HUES6 (cell line): ENCODE measurements at regions not wholly inside any gene's neighbourhood (a gene's known extent, or its start where the extent isn't known, plus 50 kb on each side); places are given as distances from the start of the nearest gene placed in this dataset.
A peak's percentile ranks its signal among the peaks of the same experiment; 100 is the strongest.
"Not testable (repeated sequence)": the region's sequence is repeated elsewhere in the genome, so short reads cannot be mapped to it uniquely, and the experiment has no call there.

ENCODE experiments used
- H3K27ac ChIP-seq: 2 replicates; pipeline ENCODE4 v1.7.0; 2013; ENCODE audit warnings: low read depth, mild to moderate bottlenecking, low read length, inconsistent platforms
- H3K27me3 ChIP-seq: 2 replicates; pipeline ENCODE4 v1.6.1; 2013; ENCODE audit warnings: low read length; ENCODE audit not compliant: control insufficient read depth, insufficient read depth
- H3K36me3 ChIP-seq: 2 replicates; pipeline ENCODE4 v1.6.1; 2013; ENCODE audit warnings: low read length; ENCODE audit not compliant: control insufficient read depth, insufficient read depth
- H3K4me1 ChIP-seq: 2 replicates; pipeline ENCODE4 v1.6.1; 2013; ENCODE audit warnings: low read length; ENCODE audit not compliant: control insufficient read depth, insufficient read depth
- H3K4me3 ChIP-seq: 2 replicates; pipeline ENCODE4 v1.5.1; 2013; ENCODE audit warnings: low read depth, low read length
- H3K9ac ChIP-seq: one replicate; pipeline ENCODE4 v1.6.1; 2013; ENCODE audit warnings: mild to moderate bottlenecking, low read length
- H3K9me3 ChIP-seq: 2 replicates; pipeline ENCODE4 v1.6.1; 2013; ENCODE audit warnings: low read depth, low read length; ENCODE audit not compliant: control insufficient read depth, insufficient read depth

DNA sequence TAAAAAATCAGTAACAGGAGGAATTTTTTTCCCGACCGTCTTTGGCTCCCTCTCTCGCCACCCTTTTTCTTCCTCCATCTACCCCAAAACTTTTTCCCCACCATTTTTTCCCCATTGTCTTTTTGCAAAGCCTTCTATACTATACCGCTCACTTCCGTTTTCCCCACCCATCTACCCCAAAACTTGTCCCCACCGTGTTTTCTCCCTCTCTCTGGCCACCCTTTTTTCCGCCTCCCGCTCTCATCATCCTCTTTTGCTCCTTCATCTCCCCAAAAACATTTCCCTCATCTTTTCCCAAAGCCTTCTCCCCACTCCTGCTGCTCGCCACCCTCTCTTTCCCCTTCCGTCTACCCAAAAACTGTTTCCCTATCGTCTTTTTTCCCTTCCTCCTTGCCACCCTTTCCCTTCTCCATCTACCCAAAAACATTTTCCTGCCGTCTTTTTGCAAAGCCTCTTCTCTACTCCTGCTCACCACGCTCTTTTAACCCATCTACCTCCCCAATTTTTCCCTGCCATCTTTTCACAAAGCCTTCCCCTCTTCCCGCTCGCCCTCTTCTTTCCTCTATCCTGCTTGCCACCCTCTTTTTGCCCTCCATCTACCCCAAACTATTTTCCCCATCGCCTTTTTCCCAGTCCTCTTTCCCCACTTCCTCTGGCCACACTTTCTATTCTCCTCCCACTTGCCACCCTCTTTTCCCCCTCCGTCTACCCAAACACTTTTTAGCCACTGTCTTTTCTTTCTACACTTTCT is 109.4 kb upstream of the TPTE start:
- not testable (repeated sequence) for H3K4me3 ChIP-seq, H3K27me3 ChIP-seq

DNA sequence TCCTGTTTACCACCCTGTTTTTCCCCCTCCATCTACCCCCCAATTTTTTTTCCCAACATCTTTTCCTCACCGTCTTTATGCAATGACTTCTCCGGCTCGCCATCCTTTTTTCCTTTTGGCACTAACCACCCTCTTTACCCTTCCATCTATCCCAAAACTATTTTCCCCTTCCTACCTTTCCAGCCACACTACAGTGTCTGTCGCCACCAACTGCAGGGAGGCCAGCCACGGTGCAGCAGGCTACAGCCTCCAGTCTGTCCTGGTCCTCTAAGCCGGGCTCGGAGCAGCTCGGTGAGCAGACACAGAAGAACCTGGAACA is 108.5 kb upstream of the TPTE start:
- not testable (repeated sequence) for H3K27me3 ChIP-seq, H3K27ac ChIP-seq, H3K4me1 ChIP-seq, H3K9ac ChIP-seq, H3K36me3 ChIP-seq, H3K4me3 ChIP-seq
- peaks cover 74% of the 10 kb centered on the region for H3K9me3 ChIP-seq

More for the DNA sequence above, 109.4 kb upstream of the TPTE start:
- not testable (repeated sequence) for H3K36me3 ChIP-seq, H3K4me1 ChIP-seq, H3K9ac ChIP-seq, H3K27ac ChIP-seq
- H3K9me3 ChIP-seq, result peaks cover 66% of the 10 kb centered on the region

DNA sequence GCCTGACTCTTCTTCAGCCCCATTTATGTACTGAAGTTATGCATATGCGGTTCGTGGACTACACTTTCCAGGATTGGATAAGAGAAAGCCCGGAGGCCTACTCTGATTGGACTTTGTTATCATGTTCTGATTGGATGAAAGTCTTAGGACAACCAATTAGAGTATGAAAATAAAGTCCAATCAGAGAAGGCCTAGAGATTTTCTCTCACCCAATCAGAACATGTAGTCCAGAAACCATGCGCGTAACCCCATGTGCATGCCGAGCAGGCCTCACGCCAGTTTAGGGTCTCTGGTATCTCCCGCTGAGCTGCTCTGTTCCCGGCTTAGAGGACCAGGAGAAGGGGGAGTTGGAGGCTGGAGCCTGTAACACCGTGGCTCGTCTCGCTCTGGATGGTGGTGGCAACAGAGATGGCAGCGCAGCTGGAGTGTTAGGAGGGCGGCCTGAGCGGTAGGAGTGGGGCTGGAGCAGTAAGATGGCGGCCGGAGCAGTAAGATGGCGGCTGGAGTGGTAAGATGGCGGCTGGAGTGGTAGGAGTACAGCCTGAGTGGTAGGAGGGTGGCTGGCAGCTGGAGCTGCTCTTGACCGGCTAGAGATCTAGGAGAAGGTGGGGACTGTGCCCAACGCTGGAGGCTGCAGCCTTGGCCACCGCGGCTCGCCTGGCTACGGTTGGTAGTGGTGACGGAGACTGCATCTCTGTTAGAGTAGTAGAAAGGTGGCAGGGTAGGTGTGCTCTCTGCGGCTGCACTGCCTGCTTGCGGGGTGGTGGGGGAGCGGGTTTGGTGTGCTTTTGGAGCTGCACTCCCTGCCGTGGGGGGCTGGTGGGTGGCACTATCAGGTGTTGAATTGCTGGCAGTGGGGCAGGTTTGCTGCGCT is 107.9 kb upstream of the TPTE start:
- 0 out of 2 replicates have a peak overlapping the region, but pooled peaks have one; percentile 14 for H3K4me3 ChIP-seq
- not testable (repeated sequence) for H3K4me1 ChIP-seq, H3K27ac ChIP-seq, H3K27me3 ChIP-seq, H3K9ac ChIP-seq, H3K36me3 ChIP-seq
- H3K9me3 ChIP-seq, result peaks cover 80% of the 10 kb centered on the region

DNA sequence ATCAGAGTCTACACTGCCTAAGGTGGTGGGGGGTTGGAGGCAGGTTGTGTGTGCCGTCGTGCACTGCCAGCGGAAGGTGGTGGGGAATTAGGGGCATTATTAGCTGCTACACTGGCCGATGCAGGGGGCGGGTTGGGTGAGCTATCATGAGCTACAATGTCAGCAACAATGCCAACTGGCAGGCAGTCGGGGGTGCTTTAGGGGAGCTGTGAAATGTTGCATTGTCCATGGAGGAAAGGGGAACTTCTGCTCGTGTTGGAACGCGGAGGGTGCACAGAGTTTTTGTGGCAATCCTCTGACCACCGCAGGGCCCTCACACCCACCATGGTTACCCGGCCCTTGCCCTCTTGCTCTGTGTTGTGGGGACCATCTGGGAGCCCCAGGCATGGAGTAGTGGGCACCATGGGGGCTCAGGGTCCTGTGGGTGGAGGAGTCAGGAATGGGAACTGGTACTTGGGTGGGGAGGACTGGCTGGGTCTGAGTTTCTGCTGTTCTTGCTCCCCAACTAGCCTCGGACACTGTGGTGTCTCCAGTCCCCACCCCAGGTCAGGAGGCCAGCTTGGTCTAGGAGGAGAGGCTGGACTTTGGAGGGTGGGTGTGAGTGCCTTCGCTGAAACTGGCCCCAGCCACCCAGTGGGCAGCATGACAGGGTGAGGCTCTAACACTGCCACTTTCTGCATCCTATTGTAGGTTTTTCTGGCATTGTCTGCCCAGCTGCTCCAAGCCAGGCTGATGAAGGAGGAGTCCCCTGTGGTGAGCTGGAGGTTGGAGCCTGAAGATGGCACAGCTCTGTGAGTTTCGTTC is 107.1 kb upstream of the TPTE start:
- not testable (repeated sequence) for H3K36me3 ChIP-seq, H3K27me3 ChIP-seq, H3K9ac ChIP-seq, H3K27ac ChIP-seq, H3K4me3 ChIP-seq, H3K4me1 ChIP-seq
- H3K9me3 ChIP-seq, result peaks cover 85% of the 10 kb centered on the region

DNA sequence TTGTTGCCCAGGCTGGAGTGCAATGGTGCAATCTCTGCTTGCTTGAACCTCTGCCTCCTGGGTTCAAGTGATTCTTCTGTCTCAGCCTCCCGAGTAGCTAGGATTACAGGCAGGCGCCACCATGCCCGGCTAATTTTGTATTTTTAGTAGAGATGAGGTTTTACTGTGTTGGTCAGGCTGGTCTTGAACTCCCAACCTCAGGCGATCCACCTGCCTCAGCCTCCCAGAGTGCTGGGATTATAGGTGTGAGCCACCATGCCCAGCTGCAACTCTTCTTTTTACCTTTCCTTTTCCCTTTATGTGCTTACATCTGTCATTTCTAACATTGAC is 106.5 kb upstream of the TPTE start:
- peaks cover 86% of the 10 kb centered on the region for H3K9me3 ChIP-seq
- not testable (repeated sequence) for H3K27ac ChIP-seq, H3K4me1 ChIP-seq, H3K4me3 ChIP-seq, H3K27me3 ChIP-seq, H3K36me3 ChIP-seq, H3K9ac ChIP-seq

DNA sequence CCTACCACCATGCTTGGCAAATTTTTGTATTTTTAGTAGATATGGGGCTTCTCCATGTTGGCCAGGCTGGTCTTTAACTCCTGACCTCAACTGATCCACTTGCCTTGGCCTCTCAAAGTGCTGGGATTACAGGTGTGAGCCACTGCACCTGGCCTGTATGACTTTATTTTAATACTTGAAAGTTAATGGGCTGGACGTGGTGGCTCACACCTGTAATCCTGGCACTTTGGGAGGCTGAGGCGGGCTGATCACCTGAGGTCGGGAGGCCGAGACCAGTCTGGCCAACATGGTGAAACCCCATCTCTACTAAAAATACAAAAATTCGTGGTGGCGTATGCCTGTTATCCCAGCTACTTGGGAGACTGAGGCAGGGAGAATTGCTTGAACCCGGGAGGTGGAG is 105.9 kb upstream of the TPTE start:
- not testable (repeated sequence) for H3K4me3 ChIP-seq, H3K27ac ChIP-seq, H3K4me1 ChIP-seq, H3K36me3 ChIP-seq, H3K27me3 ChIP-seq, H3K9ac ChIP-seq
- H3K9me3 ChIP-seq, result peaks cover 85% of the 10 kb centered on the region

DNA sequence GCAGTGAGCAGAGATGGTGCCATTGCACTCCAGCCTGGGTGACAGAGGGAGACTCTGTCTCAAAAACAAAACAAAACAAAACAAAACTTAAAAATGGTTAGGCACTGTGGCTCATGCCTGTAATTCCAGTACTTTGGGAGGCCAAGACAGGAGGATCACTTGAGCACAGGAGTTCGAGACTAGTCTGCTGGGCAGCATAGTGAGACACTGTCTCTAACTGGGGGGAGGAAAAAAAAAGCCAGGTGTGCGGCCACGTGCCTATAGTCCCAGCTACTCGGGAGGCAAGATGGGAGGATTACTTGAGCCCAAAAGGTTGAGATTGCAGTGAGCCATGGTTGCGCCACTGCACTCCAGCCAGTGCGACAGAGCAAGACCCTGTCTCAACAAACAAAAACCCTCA is 105.5 kb upstream of the TPTE start:
- not testable (repeated sequence) for H3K27ac ChIP-seq, H3K27me3 ChIP-seq, H3K4me1 ChIP-seq, H3K36me3 ChIP-seq, H3K4me3 ChIP-seq, H3K9ac ChIP-seq
- peaks cover 87% of the 10 kb centered on the region for H3K9me3 ChIP-seq

DNA sequence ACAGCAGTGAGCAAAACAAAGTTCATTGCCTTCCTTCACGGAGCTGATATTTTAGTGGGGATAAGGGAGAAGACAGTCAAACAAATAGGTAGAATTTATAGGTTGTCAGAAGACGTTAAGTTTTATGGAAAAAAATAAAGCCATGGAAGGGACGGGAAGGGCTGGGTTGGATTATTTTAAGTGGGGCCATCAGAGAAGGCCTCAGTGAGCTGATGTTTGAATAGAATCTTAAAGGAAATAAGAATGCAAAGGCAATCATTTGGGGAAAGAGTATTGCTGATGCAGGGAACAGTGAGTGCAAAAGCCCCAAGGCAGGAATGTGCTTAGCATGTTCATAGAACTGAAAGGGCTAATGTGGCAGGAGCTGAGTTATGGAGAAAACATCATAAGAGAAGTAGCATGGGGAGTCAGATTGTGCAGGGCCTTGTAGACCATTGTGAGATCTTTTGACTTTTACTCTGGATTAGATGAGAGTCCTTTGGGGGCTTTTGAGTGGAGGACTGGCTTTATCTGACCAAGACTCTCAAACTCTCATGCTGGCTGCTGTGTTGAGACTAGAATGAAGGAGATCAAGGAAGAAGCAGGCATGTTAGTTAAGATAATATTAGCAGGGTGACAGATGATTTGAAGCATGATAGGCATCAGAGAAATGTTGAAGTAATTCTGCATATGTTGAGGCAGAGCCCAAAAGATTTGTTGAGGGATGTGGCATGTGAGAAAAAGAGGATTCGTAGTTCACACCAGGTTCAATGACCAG is 104.5 kb upstream of the TPTE start:
- not testable (repeated sequence) for H3K9ac ChIP-seq, H3K4me1 ChIP-seq, H3K27me3 ChIP-seq, H3K27ac ChIP-seq, H3K36me3 ChIP-seq
- H3K4me3 ChIP-seq, result peak overlapping the region; percentile 3; the same call in 1 of the 2 replicates
- H3K9me3 ChIP-seq, result peaks cover 88% of the 10 kb centered on the region

DNA sequence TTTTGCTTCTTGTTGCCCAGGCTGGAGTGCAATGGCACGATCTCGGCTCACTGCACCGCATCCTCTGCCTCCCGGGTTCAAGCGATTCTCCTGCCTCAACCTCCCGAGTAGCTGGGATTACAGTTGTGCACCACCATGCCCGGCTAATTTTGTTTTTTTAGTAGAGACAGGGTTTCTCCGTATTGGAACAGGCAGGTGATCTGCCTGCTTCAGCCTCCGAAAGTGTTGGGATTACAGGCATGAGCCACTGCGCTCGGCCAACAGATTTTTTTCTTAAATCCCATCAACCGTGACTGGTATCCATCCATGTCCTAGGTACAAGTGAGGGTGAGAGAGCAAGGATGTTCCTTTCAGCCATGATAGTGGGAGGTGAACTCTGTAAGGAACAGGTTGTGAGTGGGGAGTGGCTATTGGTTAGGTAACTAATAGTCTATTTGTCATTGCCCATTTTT is 103.8 kb upstream of the TPTE start:
- not testable (repeated sequence) for H3K27me3 ChIP-seq, H3K4me1 ChIP-seq, H3K27ac ChIP-seq, H3K9ac ChIP-seq, H3K36me3 ChIP-seq, H3K4me3 ChIP-seq
- H3K9me3 ChIP-seq, result peaks cover 93% of the 10 kb centered on the region

DNA sequence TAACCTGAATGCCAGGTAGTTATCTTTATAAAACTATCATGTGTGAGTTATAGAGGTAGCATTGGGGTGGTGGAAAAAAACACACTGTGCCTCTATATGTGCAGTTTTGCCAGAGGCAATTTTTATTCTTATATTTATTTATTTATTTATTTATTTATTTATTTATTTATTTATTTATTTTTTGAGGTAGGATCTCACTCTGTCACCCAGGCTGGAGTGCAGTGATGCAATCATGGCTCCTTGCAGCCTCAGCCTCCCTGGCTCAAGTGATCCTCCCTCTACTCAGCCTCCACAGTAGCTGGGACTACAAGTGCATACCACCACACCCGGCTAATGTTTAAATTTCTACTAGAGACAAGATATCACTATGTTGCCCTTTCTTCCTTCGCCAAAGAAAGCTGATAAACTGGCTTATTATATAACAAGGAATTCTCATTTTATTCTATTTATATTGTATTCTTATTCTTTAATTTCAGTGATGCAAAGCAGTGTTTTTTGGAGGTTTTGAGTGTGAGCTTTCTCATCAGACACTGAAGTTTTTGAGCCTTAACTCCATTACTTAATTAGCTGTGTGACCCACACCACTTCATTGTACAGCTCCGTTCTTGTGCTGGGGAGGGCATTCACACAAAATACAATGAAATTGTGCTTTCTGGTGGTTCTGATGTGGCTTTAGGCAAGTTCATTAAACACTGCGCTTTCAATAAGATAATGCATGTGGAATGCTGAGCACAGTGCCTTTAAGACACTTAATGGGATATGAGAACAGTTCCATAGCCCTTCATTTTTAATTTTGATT is 102.9 kb upstream of the TPTE start:
- peaks cover 92% of the 10 kb centered on the region for H3K9me3 ChIP-seq
- H3K27ac ChIP-seq, H3K27me3 ChIP-seq, H3K36me3 ChIP-seq, H3K9ac ChIP-seq, H3K4me1 ChIP-seq, H3K4me3 ChIP-seq: not testable (repeated sequence)
